ENCODE measurements at regions not wholly inside any gene's neighbourhood (a gene's known extent, or its start where the extent isn't known, plus 50 kb on each side); places are given as distances from the start of the nearest gene placed in this dataset.

DNA sequence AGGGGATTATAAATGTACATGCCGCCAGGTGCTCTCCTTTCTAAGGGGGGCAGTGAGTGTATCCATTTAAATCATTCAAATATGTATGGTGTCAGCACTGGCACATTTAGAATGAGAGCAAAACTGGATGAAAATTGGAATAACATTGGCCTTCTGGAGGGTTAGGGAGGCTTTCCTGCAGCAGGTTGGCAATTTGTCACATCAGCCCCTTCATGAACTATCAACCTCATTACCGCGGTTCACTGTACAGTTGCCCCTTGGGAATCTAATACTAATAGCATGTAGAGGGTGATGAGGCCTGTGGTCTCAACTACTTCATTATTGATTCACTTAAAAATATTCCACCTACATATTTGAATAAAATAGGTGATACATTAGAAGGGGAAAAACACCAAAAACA, 117.9 kb downstream of the PDHA2 start:
- TF ChIP-seq, protein P1, sequence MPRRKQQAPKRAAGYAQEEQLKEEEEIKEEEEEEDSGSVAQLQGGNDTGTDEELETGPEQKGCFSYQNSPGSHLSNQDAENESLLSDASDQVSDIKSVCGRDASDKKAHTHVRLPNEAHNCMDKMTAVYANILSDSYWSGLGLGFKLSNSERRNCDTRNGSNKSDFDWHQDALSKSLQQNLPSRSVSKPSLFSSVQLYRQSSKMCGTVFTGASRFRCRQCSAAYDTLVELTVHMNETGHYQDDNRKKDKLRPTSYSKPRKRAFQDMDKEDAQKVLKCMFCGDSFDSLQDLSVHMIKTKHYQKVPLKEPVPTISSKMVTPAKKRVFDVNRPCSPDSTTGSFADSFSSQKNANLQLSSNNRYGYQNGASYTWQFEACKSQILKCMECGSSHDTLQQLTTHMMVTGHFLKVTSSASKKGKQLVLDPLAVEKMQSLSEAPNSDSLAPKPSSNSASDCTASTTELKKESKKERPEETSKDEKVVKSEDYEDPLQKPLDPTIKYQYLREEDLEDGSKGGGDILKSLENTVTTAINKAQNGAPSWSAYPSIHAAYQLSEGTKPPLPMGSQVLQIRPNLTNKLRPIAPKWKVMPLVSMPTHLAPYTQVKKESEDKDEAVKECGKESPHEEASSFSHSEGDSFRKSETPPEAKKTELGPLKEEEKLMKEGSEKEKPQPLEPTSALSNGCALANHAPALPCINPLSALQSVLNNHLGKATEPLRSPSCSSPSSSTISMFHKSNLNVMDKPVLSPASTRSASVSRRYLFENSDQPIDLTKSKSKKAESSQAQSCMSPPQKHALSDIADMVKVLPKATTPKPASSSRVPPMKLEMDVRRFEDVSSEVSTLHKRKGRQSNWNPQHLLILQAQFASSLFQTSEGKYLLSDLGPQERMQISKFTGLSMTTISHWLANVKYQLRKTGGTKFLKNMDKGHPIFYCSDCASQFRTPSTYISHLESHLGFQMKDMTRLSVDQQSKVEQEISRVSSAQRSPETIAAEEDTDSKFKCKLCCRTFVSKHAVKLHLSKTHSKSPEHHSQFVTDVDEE (CRISPR knock-in tag; IDR thresholded peaks at IDR 0.05), result no peak
- no peak for TF ChIP-seq ZFP3 (CRISPR knock-in tag; IDR thresholded peaks at IDR 0.05)
- TF ChIP-seq, protein P2, sequence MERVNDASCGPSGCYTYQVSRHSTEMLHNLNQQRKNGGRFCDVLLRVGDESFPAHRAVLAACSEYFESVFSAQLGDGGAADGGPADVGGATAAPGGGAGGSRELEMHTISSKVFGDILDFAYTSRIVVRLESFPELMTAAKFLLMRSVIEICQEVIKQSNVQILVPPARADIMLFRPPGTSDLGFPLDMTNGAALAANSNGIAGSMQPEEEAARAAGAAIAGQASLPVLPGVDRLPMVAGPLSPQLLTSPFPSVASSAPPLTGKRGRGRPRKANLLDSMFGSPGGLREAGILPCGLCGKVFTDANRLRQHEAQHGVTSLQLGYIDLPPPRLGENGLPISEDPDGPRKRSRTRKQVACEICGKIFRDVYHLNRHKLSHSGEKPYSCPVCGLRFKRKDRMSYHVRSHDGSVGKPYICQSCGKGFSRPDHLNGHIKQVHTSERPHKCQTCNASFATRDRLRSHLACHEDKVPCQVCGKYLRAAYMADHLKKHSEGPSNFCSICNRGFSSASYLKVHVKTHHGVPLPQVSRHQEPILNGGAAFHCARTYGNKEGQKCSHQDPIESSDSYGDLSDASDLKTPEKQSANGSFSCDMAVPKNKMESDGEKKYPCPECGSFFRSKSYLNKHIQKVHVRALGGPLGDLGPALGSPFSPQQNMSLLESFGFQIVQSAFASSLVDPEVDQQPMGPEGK (CRISPR knock-in tag; IDR thresholded peaks at IDR 0.05; ENCODE audit: borderline replicate concordance), result no peak
- no peak for TF ChIP-seq RARB (CRISPR knock-in tag; IDR thresholded peaks at IDR 0.05)
